ENCODE measurements at regions not wholly inside any gene's neighbourhood (a gene's known extent, or its start where the extent isn't known, plus 50 kb on each side); places are given as distances from the start of the nearest gene placed in this dataset.
"Not testable (repeated sequence)": the region's sequence is repeated elsewhere in the genome, so short reads cannot be mapped to it uniquely, and the experiment has no call there.

GRCh38 chr6:15160812-15161211, 85.1 kb upstream of the JARID2 start:
- Histone ChIP-seq H3K9ac (ENCODE audit: extremely low read depth, insufficient read length, low read length) (no peak overlapping the region), H2BK15ac (ENCODE audit: low read depth, low read length) (no peak overlapping the region), H4K8ac (replicated peaks; ENCODE audit: insufficient read length, low read depth, low read length) (no peak overlapping the region), H4K20me1 (ENCODE audit: control insufficient read depth, insufficient read depth, insufficient read length) (no peaks in the 10 kb centered on the region), H3K56ac (ENCODE audit: insufficient read length, low read depth, low read length) (no peak overlapping the region), H3K4me2 (ENCODE audit: insufficient read depth, insufficient read length, low read length) (no peak overlapping the region), H4K91ac (ENCODE audit: insufficient read length, low read depth, low read length) (no peak overlapping the region), H3K9me3 (ENCODE audit: control insufficient read depth, low read depth, low read length) (no peaks in the 10 kb centered on the region), H2BK12ac (ENCODE audit: insufficient read length, low read depth, low read length) (no peak overlapping the region), H3K79me2 (ENCODE audit: insufficient read depth, low read length) (no peaks in the 10 kb centered on the region), H2AK5ac (ENCODE audit: insufficient read length, low read length) (no peak overlapping the region), H2BK20ac (ENCODE audit: low read depth, low read length, poor library complexity, severe bottlenecking) (no peak overlapping the region), H2BK120ac (ENCODE audit: low read depth, low read length, poor library complexity, severe bottlenecking) (no peak overlapping the region), H3K14ac (ENCODE audit: insufficient read depth, low read length) (no peak overlapping the region), H3K4me1 (ENCODE audit: insufficient read depth, low read length) (no peaks in the 10 kb centered on the region), H2BK5ac (ENCODE audit: insufficient read length, low read length) (no peak overlapping the region), H3K4ac (ENCODE audit: low read depth, low read length) (no peak overlapping the region), H3K79me1 (ENCODE audit: insufficient read depth, low read depth, low read length, poor library complexity, severe bottlenecking) (no peaks in the 10 kb centered on the region), H3K18ac (ENCODE audit: insufficient read length, low read depth, low read length) (no peak overlapping the region), H4K5ac (ENCODE audit: insufficient read length, low read depth, low read length) (no peak overlapping the region), H2AFZ (ENCODE audit: low read length) (no peak overlapping the region), H3K27ac (ENCODE audit: insufficient read length, low read depth, low read length) (no peak overlapping the region), H3T11ph (ENCODE audit: low read length) (no peak overlapping the region), H3K27me3 (ENCODE audit: insufficient read depth, low read length) (no peaks in the 10 kb centered on the region), H3K23me2 (ENCODE audit: insufficient read length, low read depth, low read length, poor library complexity, severe bottlenecking) (no peaks in the 10 kb centered on the region), H3K23ac (ENCODE audit: insufficient read length, low read depth, low read length) (no peak overlapping the region)
- Mint-ChIP-seq H3K36me3 (ENCODE audit: insufficient read depth in 1 of 3, low read depth in 3 of 3) (no peaks in the 10 kb centered on the region), H3K27me3 (ENCODE audit: low read depth) (no peaks in the 10 kb centered on the region), H3K27ac (no peak overlapping the region), H3K4me1 (peaks cover 5 to 8% of the 10 kb centered on the region in 2 experiments), H3K9me3 (no peaks in the 10 kb centered on the region), H3K4me3 (no peak overlapping the region)
- WGBS (ENCODE audit: extremely low coverage, insufficient read length, low lambda C conversion rate): no CpG with 5 or more reads among the region's 2 CpGs
- no peak for DNase-seq
- no peak for TF ChIP-seq CTCF (conservative IDR thresholded peaks at IDR 0.05)

- not testable (repeated sequence) for H3K4ac ChIP-seq (ENCODE audit: low read depth, low read length); H3K79me2 ChIP-seq (ENCODE audit: insufficient read depth, low read length); H3K79me1 ChIP-seq (ENCODE audit: insufficient read depth, low read depth, low read length, poor library complexity, severe bottlenecking); H2BK120ac ChIP-seq (ENCODE audit: low read depth, low read length, poor library complexity, severe bottlenecking); H2AFZ ChIP-seq (ENCODE audit: low read length); H3K4me2 ChIP-seq (ENCODE audit: insufficient read depth, insufficient read length, low read length); H3K23ac ChIP-seq (ENCODE audit: insufficient read length, low read depth, low read length); H3K9ac ChIP-seq (ENCODE audit: extremely low read depth, insufficient read length, low read length); H3K9me3 ChIP-seq (ENCODE audit: control insufficient read depth, low read depth, low read length); H2BK15ac ChIP-seq (ENCODE audit: low read depth, low read length); H3K27ac ChIP-seq (ENCODE audit: insufficient read length, low read depth, low read length); H4K91ac ChIP-seq (ENCODE audit: insufficient read length, low read depth, low read length); H4K8ac ChIP-seq (replicated peaks; ENCODE audit: insufficient read length, low read depth, low read length); H3K36me3 Mint-ChIP-seq (ENCODE audit: insufficient read depth in 1 of 3, low read depth in 3 of 3); H3K9me3 Mint-ChIP-seq; H3K4me3 Mint-ChIP-seq; H3K27me3 Mint-ChIP-seq (ENCODE audit: low read depth); H2BK5ac ChIP-seq (ENCODE audit: insufficient read length, low read length); H3K27ac Mint-ChIP-seq; H3K27me3 ChIP-seq (ENCODE audit: insufficient read depth, low read length); H3T11ph ChIP-seq (ENCODE audit: low read length); H2BK12ac ChIP-seq (ENCODE audit: insufficient read length, low read depth, low read length); H2BK20ac ChIP-seq (ENCODE audit: low read depth, low read length, poor library complexity, severe bottlenecking); H4K20me1 ChIP-seq (ENCODE audit: control insufficient read depth, insufficient read depth, insufficient read length); H3K4me1 ChIP-seq (ENCODE audit: insufficient read depth, low read length); H3K56ac ChIP-seq (ENCODE audit: insufficient read length, low read depth, low read length); H3K18ac ChIP-seq (ENCODE audit: insufficient read length, low read depth, low read length); DNase-seq; H3K14ac ChIP-seq (ENCODE audit: insufficient read depth, low read length); H4K5ac ChIP-seq (ENCODE audit: insufficient read length, low read depth, low read length); H3K23me2 ChIP-seq (ENCODE audit: insufficient read length, low read depth, low read length, poor library complexity, severe bottlenecking); H2AK5ac ChIP-seq (ENCODE audit: insufficient read length, low read length)
- no CpG with 5 or more reads among the region's 6 CpGs for WGBS (ENCODE audit: extremely low coverage, insufficient read length, low lambda C conversion rate)
- H3K4me1 Mint-ChIP-seq: peaks cover 14 to 19% of the 10 kb centered on the region in 2 experiments
These were observed 81.0 kb upstream of the JARID2 start for GRCh38 chr6:15164855-15165254.
